ENCODE measurements at regions not wholly inside any gene's neighbourhood (a gene's known extent, or its start where the extent isn't known, plus 50 kb on each side); places are given as distances from the start of the nearest gene placed in this dataset.
"Not testable (repeated sequence)": the region's sequence is repeated elsewhere in the genome, so short reads cannot be mapped to it uniquely, and the experiment has no call there.

- no peak for DNase-seq
These were observed 203.1 kb downstream of the SMAD2 start for GRCh38 chr18:47727409-47727808.

DNA sequence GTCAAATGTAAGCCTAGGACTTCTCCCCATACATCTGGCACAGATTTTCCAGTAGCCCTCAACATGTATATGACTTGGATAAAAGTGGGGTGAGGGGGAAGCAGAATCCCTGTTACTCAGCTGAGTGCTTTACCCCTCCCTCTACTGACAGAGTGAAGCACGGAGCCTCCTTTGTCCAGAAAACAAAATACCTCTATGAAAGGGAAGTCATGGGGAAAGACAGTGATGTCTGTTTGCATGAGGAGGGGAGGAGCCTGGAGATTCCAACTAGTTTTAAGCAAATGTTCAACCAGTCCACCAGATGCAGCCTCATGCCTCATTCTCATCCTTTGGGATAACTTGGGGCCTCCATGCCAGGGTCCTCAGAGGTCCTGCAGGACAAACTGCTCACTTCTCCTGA, 203.9 kb downstream of the SMAD2 start:
- DNase-seq: no peak

DNA sequence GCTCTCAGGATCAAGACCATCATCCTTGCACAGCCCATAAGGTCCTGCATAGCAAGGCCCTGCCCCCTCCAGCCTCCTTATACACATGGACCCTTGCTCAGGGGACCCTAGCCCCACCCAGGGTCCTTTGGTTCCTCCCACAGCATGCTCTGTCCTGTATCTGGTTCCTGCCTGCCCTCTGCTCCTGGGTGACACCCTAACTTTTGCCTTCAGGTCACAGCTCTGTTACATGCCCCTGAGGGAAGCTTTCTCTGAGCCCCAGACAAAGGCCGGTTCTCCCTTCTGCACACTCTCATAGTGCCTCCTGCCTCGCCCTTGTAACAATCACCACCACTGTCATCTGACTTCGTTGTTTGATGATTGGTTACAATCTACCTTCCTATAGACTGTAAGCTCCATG, 204.8 kb downstream of the SMAD2 start:
- no peak for DNase-seq

GRCh38 chr18:47724186-47724975, 206.1 kb downstream of the SMAD2 start:
- no peak for DNase-seq

DNA sequence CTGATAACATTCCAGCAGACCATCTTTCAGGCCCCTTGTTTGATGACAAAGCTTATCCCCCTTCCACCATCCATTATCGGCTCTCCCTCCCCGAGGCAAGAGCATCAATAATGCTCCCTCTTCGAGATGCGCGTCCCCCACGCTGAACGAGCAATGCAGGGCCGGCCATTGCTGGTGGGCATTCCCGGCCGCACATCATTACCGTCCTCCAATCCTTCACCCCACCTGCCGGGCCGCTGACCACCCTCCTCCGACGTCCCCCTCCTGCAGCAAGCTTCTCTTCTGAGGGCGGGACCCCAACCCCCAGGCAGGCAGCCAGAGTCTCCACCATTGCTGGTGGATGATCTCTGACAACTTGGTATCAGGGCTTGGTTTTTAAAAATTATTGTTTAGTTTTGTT, 208.6 kb downstream of the SMAD2 start:
- no peak for DNase-seq

DNA sequence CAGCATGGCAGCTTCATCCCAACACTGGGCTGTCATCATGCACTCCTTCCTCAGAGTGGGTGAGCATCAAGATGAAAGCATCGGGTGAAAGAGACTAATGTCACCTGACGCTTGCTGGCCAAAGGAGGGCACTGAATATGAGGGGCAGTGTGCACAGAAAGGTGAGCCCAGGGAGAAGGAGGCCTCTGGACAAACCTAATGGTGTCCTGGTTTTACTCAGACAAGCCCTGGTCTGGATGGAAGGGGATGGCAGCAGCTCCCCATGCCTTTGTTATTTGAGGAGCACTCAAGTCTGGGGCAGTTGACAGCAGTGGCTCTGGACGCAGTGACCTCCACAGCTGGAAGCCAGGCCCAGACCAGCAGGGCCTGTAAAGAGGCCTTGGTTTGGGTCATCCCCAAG, 209.7 kb downstream of the SMAD2 start:
- no peak for DNase-seq

GRCh38 chr18:47719096-47719780, 211.2 kb downstream of the SMAD2 start:
- DNase-seq: no peak

GRCh38 chr18:47718646-47719045, 211.8 kb downstream of the SMAD2 start:
- DNase-seq: no peak

DNA sequence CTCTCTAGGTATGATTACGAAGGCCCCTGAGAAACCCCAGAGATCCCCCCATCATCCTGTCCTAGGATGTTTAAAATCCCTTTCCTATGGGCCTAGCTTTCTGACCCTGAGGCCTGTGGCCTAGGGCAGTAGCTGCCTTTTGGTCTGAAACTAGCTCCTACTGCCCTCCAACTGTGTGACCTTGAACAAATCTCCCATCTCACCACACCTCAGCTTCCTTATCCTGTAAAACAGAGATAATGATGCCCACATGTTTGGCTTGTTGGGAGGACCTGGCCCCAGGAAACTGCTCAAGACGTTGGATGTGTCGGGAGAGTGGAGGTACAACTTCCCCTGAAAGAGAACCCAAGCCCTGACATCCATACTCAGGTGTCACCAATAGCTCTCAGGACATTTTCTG, 213.2 kb downstream of the SMAD2 start:
- no peak for DNase-seq

GRCh38 chr18:47716632-47717185, 213.8 kb downstream of the SMAD2 start:
- no peak for DNase-seq

GRCh38 chr18:47710451-47710850, 220.0 kb downstream of the SMAD2 start:
- no peak for DNase-seq

- no peak for DNase-seq
These were observed 220.9 kb downstream of the SMAD2 start for GRCh38 chr18:47709556-47709955.

- DNase-seq: no peak
These were observed 222.3 kb downstream of the SMAD2 start for GRCh38 chr18:47708206-47708605.

GRCh38 chr18:47701134-47701533, 229.3 kb downstream of the SMAD2 start:
- no peak for DNase-seq

GRCh38 chr18:47696870-47697269, 233.6 kb downstream of the SMAD2 start:
- no peak for DNase-seq

- DNase-seq: no peak
These were observed 238.8 kb downstream of the SMAD2 start for GRCh38 chr18:47691611-47692010.

GRCh38 chr18:47690778-47691177, 239.7 kb downstream of the SMAD2 start:
- DNase-seq: not testable (repeated sequence)

- no peak for DNase-seq
These were observed 241.1 kb downstream of the SMAD2 start for GRCh38 chr18:47689371-47689770.

DNA sequence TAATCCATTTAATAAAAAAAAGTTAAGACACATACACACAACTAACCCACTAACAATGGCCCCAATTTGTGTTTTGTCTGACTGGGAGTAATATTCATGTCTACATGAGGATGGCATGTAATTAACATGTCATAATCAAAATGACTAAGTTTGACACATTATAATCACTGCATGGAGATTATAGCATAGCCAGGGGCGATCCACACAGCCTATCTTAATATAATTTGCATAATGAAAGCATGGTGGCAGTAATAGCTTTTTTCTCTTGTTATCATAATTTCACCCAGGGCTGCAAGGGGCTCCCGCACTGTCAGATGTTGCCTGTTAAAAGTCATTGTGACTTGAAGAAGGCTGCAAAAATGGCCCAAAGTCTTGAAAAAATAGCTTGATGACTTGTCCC, 243.7 kb downstream of the SMAD2 start:
- no peak for DNase-seq

DNA sequence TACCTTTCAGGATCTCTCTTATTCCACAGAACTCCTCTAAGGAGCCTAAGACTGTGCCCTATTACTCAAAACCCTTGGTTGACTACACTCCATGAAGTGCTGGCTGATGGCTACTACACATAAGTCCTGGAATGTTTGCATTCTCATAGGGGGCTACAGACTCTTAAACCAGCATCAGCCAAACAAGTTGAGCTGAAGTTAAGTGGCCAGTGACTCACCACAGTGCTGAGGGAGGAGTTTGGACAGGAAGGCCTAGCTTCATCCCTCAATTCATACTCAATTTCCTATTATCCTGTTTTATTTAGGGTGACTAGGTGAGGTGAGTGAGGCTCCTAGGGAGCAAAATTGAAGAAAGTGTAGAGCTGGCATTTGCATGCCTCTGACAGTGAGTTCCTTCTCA, 246.7 kb downstream of the SMAD2 start:
- no peak for DNase-seq

DNA sequence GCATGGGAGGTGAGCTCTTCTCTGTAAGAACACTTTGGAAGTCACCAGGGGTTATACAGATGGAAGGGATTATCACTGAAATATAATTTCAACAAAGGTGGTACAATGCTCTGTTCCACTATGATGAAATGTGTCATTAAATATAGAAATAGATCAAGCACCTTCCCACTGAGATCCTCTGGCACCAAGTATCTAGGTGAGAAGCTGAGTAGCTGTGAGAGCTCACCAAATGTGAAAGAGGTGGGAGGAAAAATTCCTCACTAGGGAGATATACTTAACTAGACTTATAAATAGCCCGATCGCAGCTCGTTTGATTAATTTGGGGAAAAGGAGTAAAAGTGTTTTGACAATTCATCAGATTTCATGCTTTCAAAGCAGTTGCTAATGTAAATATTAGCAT, 247.6 kb downstream of the SMAD2 start:
- no peak for DNase-seq

DNA sequence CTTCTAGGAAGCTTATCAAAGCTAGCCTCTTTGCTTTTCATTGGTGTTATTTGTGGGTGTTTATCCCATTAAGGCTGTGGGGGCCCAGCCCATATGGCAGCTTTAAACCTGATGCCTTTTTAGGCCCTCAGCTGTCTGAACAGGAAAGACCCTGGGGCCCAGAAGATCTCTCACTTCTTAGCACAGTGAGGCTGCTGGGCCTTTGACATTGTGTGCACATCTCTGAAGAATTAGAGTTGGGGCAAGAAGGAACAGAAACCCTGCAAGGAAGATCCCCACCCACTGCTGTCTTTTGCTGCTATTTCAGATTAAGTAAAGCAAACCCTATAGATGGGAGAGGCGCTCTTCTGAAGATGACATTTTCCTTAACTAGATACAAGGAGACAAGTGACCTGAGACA, 250.0 kb downstream of the SMAD2 start:
- DNase-seq: no peak

- no peak for DNase-seq
These were observed 250.6 kb downstream of the SMAD2 start for GRCh38 chr18:47679864-47680263.

GRCh38 chr18:47677952-47678351, 252.5 kb downstream of the SMAD2 start:
- no peak for DNase-seq

Data from NCI-H510A (cell line).